Thyroid gland (tissue), 4 donors: ENCODE measurements at regions not wholly inside any gene's neighbourhood (a gene's known extent, or its start where the extent isn't known, plus 50 kb on each side); places are given as distances from the start of the nearest gene placed in this dataset.

Experiments used
- POLR2A ChIP-seq, 2 donors: fragments of 450-650 bp; IDR thresholded peaks; one replicate each; pipeline ENCODE4 v1.6.1; 2017; ENCODE audit warnings: antibody characterized with exemption in 2 of 2, mild to moderate bottlenecking in 2 of 2, moderate library complexity in 1 of 2
- TF ChIP-seq, protein P1 (sequence below), 6 experiments: fragments of 200-600 bp in 3 of 6; fragments of 450-650 bp in 3 of 6; sonication (generic) in 3 of 6; IDR thresholded peaks; one replicate each; pipeline ENCODE4 v1.5.1; 2016 to 2019; ENCODE audit warnings: antibody characterized with exemption in 6 of 6, mild to moderate bottlenecking in 2 of 6, inconsistent platforms in 1 of 6, moderate library complexity in 1 of 6

DNA sequence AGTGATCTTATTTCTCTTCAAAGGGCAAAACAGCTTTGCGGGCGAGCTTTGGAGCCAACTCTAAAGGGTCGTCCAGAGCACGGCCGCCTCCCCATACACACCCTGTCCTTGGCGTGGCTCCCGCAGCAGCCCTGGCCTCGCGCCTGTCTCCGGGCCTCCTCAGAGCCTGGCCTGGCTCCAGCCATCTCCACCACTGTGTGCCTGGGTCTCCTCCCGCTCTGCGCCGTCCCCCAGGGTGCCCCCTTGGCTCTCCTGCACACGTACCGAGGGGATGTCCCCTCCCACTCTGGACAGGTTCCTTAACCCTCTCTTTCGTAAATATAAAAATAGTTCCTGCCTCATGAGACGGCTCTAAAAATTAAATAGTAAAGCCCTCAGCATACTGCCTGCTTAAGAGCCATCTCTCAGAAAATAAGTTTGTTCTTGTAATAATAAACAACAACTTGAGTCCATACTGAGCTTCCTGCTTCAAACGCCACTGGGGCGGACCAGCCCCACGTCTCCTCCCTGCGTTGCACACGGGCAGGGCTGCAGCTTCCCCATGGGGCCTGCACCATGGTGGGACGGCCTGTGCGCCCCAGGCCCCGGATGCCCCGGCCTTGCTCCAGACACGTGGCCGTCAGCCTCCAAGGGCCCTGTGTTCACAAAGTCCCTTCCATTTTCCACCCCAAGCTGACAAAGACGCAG lies 226.2 kb downstream of the TTLL2 start:
- no peak for TF ChIP-seq POLR2A (IDR thresholded peaks at IDR 0.05)
- TF ChIP-seq, protein P1, sequence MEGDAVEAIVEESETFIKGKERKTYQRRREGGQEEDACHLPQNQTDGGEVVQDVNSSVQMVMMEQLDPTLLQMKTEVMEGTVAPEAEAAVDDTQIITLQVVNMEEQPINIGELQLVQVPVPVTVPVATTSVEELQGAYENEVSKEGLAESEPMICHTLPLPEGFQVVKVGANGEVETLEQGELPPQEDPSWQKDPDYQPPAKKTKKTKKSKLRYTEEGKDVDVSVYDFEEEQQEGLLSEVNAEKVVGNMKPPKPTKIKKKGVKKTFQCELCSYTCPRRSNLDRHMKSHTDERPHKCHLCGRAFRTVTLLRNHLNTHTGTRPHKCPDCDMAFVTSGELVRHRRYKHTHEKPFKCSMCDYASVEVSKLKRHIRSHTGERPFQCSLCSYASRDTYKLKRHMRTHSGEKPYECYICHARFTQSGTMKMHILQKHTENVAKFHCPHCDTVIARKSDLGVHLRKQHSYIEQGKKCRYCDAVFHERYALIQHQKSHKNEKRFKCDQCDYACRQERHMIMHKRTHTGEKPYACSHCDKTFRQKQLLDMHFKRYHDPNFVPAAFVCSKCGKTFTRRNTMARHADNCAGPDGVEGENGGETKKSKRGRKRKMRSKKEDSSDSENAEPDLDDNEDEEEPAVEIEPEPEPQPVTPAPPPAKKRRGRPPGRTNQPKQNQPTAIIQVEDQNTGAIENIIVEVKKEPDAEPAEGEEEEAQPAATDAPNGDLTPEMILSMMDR (IDR thresholded peaks at IDR 0.05), result no peak
